ENCODE measurements at regions not wholly inside any gene's neighbourhood (a gene's known extent, or its start where the extent isn't known, plus 50 kb on each side); places are given as distances from the start of the nearest gene placed in this dataset.

DNA sequence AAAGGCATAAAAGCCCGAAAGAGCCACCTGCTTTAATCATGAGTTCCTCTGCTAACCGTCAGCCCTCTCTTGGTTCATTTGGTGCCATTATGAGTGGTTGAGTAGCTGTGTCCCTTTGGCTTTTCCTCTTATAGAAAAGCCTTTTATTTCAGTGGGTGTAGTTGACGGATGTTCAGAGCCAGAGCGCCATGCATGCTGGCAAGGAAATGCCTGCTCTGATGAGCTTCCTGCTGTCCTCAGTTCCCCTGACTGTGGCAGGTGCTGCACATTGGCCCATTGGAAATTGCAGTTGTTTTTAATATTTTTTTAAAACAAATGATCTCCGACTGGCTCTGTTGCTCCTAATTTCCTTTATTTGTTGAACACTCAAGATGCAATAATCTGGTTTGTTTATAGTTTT is 77.3 kb upstream of the LIMCH1 start:
- POLR2A ChIA-PET, result no interaction called here
- no peaks in the 10 kb centered on the region for H3K36me3 ChIP-seq (ENCODE audit: insufficient read depth, low read length)
- DNase-seq (ENCODE audit: low spot score), result no peak

GRCh38 chr4:41461780-41462307 is 76.1 kb upstream of the LIMCH1 start:
- ChIA-PET POLR2A (no interaction called here), CTCF (ENCODE audit: unreplicated experiment) (no interaction called here)
- no peak overlapping the region for H3K4me3 ChIP-seq (ENCODE audit: low read depth, low read length, poor library complexity, severe bottlenecking)
- H3K9me2 ChIP-seq (ENCODE audit: insufficient read depth, low read length), result no peaks in the 10 kb centered on the region
- H3K27ac ChIP-seq (ENCODE audit: low read depth, low read length, poor library complexity, severe bottlenecking), result no peak overlapping the region
- H3K4me2 ChIP-seq (ENCODE audit: low read length), result no peak overlapping the region
- DNase-seq (ENCODE audit: low spot score), result no peak
- no peaks in the 10 kb centered on the region for H3K4me1 ChIP-seq (ENCODE audit: insufficient read depth, low read length, poor library complexity, severe bottlenecking)
- H2AFZ ChIP-seq (ENCODE audit: low read length), result no peak overlapping the region
- H4K20me1 ChIP-seq (ENCODE audit: insufficient read depth, low read length), result no peaks in the 10 kb centered on the region
- no peaks in the 10 kb centered on the region for H3K36me3 ChIP-seq (ENCODE audit: insufficient read depth, low read length)
- BruUV-seq (replicated peaks), result no TSS peak
- TF ChIP-seq EZH2phosphoT487 (IDR thresholded peaks at IDR 0.05; ENCODE audit: borderline replicate concordance, low read depth, low read length) (no peak), CTCF (conservative IDR thresholded peaks at IDR 0.05; ENCODE audit: low read length) (no peak)
- H3K9me3 ChIP-seq (ENCODE audit: low read length), result no peaks in the 10 kb centered on the region
- no peaks in the 10 kb centered on the region for H3K79me2 ChIP-seq (ENCODE audit: insufficient read depth, low read depth, low read length)
- intact Hi-C loops (cut with micrococcal nuclease; ENCODE audit: unreplicated experiment), result no loop called here

More for the DNA sequence above, 77.3 kb upstream of the LIMCH1 start:
- Histone ChIP-seq H3K4me2 (ENCODE audit: low read length) (no peak overlapping the region), H3K27ac (ENCODE audit: low read depth, low read length, poor library complexity, severe bottlenecking) (no peak overlapping the region), H3K4me3 (ENCODE audit: low read depth, low read length, poor library complexity, severe bottlenecking) (no peak overlapping the region), H3K4me1 (ENCODE audit: insufficient read depth, low read length, poor library complexity, severe bottlenecking) (no peaks in the 10 kb centered on the region), H3K79me2 (ENCODE audit: insufficient read depth, low read depth, low read length) (no peaks in the 10 kb centered on the region), H3K9me3 (ENCODE audit: low read length) (no peaks in the 10 kb centered on the region), H3K9me2 (ENCODE audit: insufficient read depth, low read length) (no peaks in the 10 kb centered on the region), H2AFZ (ENCODE audit: low read length) (no peak overlapping the region), H4K20me1 (ENCODE audit: insufficient read depth, low read length) (no peaks in the 10 kb centered on the region)
- no TSS peak for BruUV-seq (replicated peaks)
- no peak for TF ChIP-seq EZH2phosphoT487 (IDR thresholded peaks at IDR 0.05; ENCODE audit: borderline replicate concordance, low read depth, low read length)
- TF ChIP-seq CTCF (conservative IDR thresholded peaks at IDR 0.05; ENCODE audit: low read length), result no peak
- intact Hi-C loops (cut with micrococcal nuclease; ENCODE audit: unreplicated experiment), result no loop called here
- CTCF ChIA-PET (ENCODE audit: unreplicated experiment), result no interaction called here

DNA sequence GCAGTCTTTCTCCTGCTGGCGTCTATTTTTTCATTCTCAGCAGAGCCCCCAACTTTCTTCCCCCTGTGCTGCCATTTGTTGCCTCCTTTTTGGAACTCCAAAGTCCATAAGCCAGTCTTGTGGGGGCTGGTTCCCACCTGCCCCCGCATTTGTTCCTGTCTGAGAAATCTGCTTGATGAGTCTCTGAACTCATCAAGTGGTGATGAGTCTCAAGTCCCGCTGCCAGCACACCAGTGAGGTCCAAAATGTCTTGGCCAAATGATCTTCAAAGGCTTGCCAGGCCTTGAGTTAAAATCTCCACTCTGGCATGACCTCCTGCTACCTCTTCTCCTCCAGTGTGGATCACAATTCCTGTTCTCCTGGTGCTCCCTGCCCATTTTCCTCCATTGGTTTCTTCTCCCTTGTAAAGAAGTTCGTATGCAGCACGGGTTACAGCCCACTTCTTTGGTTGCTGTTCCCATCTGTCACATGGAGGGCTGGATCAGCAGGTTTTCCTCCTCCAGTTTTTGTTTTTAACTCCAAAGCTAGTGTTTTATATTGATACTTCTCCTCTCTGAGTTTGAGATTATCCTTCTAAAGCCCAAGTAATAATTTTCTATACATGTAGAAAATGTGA is 72.7 kb upstream of the LIMCH1 start:
- H3K79me2 ChIP-seq (ENCODE audit: insufficient read depth, low read depth, low read length), result no peaks in the 10 kb centered on the region
- H3K4me3 ChIP-seq (ENCODE audit: low read depth, low read length, poor library complexity, severe bottlenecking), result no peak overlapping the region
- H2AFZ ChIP-seq (ENCODE audit: low read length), result no peak overlapping the region
- H3K4me2 ChIP-seq (ENCODE audit: low read length), result no peak overlapping the region
- H3K4me1 ChIP-seq (ENCODE audit: insufficient read depth, low read length, poor library complexity, severe bottlenecking), result no peaks in the 10 kb centered on the region
- ChIA-PET CTCF (ENCODE audit: unreplicated experiment) (no interaction called here), POLR2A (no interaction called here)
- BruUV-seq (replicated peaks), result no TSS peak
- H3K27ac ChIP-seq (ENCODE audit: low read depth, low read length, poor library complexity, severe bottlenecking), result no peak overlapping the region
- no peak for TF ChIP-seq EZH2phosphoT487 (IDR thresholded peaks at IDR 0.05; ENCODE audit: borderline replicate concordance, low read depth, low read length)
- no peak for TF ChIP-seq CTCF (conservative IDR thresholded peaks at IDR 0.05; ENCODE audit: low read length)
- H4K20me1 ChIP-seq (ENCODE audit: insufficient read depth, low read length), result no peaks in the 10 kb centered on the region
- H3K9me2 ChIP-seq (ENCODE audit: insufficient read depth, low read length), result no peaks in the 10 kb centered on the region
- no peaks in the 10 kb centered on the region for H3K36me3 ChIP-seq (ENCODE audit: insufficient read depth, low read length)
- H3K9me3 ChIP-seq (ENCODE audit: low read length), result no peaks in the 10 kb centered on the region
- DNase-seq (ENCODE audit: low spot score), result no peak
- intact Hi-C loops (cut with micrococcal nuclease; ENCODE audit: unreplicated experiment), result no loop called here

Data from OCI-LY7 (cell line).